ENCODE measurements at regions not wholly inside any gene's neighbourhood (a gene's known extent, or its start where the extent isn't known, plus 50 kb on each side); places are given as distances from the start of the nearest gene placed in this dataset.

- TF ChIP-seq CTCF (IDR thresholded peaks at IDR 0.05; ENCODE audit: insufficient read depth, low read depth, low read length) = no peak
- no peak for TF ChIP-seq EZH2 (IDR thresholded peaks at IDR 0.05; ENCODE audit: insufficient read depth, low read length)
These were observed 263.2 kb downstream of the PDHA2 start for GRCh38 chr4:96103086-96103485.
